ENCODE measurements at regions not wholly inside any gene's neighbourhood (a gene's known extent, or its start where the extent isn't known, plus 50 kb on each side); places are given as distances from the start of the nearest gene placed in this dataset.
A peak's percentile ranks its signal among the peaks of the same experiment; 100 is the strongest.
"Not testable (repeated sequence)": the region's sequence is repeated elsewhere in the genome, so short reads cannot be mapped to it uniquely, and the experiment has no call there.

DNA sequence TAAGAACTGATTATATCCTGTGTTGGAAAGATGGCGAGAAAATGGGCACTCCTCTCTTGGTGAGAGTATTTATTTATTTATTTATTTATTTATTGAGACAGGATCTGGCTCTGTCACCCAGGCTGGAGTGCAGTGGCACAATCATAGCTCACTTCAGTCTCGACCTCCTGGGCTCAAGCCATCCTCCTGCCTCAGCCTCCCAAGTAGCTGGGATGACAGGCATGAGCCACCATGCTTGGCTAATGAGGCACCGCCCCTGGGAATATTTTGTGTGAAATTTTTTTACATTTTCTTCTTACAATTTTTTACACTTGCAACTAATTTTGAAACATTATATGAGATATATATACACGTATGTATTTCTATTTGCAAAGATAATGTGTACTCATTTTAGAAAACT lies 150.5 kb upstream of the PRR20G start:
- DNase-seq: no peak

DNA sequence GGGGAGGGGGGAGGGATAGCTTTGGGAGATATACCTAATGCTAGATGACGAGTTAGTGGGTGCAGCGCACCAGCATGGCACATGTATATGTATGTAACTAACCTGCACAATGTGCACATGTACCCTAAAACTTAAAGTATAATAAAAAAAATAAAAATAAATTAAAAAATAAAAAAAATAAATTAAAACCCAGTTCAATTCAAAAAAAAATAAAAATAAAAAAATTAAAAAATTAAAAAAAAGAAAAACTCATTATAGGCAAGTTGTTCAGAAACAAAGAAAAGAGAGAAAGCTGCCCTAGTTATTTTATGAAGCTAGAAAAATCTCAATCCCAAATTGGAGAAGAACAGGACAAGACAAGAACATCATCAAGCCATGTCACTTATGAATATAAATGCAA lies 147.5 kb upstream of the PRR20G start:
- not testable (repeated sequence) for DNase-seq

DNA sequence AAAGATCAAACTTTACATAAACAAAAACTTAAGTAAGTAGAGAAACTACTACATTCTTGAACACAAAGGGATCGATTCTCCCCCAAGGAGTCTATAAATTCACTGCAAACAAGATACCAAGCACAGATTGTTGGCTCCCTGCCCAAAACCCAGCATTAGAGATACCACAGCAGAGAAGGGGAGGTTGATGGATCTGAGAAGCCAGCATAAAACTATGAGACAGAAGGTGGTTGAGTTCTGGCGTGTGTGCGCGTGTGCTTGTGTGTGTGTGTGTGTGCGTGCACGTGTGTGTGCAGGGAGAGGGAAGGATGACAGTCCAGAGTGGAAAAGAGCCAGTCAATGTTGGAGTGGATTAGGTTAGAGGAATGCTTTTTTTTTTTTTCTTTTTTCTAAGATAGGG lies 143.2 kb upstream of the PRR20G start:
- no peak for DNase-seq

DNA sequence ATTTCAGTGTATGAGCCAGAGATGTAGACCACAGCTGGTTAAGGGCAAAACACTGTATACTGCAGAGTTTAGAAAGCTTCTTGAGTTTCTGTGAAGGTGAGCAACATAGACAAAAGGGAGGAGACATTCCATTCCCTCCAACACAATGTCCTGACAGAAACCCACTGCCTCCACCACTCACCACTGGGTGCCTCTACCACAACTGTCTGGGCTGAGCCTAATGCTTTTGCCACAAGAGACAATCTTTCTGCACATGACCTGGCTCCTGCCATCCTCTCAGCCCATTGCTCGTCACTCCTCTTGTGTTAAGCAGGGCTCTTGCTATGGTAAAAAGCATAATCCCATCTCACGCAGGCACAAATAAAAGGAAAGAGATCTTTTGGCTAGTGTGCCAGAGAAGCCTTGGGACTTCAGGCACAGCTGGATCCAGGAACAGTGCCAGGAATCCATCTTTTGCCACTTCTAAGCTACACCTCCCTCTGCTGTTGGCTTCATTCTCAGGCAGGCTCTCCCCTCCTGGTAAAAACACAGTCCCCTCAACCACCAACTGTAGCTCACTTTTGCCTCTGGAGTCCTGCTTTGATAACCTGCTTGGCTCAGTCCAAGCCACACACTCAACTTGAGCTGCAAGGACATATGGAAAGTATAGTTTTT lies 140.6 kb upstream of the PRR20G start:
- DNase-seq: no peak

DNA sequence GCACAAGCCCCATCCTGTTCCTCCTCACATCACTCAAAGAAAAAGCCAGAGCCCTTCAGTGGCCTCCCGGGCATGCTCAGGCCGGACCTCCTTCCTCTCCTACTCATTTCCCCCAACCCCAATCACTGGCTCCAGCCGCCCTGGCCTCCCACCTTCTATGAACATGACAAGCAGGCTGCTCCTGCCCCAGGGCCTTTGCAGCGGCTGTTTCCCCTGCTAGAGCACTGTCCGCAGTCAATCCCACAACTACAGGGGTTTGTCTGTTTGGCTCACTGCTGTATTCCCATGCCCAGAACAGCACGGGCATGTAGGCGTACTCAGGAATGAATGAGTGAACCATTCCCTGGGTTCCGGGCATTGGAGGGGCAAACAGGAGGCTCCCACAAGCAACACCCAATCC lies 139.8 kb upstream of the PRR20G start:
- DNase-seq: no peak

DNA sequence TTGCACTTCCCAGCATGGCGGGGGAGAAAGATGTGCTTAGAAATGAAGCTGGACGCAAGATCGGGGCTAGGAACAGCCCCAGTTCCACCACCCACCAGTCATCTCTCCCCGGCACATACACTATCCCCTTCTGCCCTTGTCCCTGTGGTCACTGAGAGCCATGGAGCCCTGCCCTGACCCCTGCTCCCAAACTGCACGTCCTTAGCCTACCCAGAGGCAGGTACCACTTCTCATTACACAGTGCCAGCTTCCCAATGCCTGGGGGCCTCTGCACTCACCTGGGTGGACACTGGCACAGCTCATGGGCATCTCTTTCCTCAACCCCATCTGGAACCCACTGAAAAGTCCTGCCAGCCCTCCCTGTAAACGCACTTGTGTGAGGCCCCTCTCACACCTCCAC lies 139.3 kb upstream of the PRR20G start:
- DNase-seq: no peak

DNA sequence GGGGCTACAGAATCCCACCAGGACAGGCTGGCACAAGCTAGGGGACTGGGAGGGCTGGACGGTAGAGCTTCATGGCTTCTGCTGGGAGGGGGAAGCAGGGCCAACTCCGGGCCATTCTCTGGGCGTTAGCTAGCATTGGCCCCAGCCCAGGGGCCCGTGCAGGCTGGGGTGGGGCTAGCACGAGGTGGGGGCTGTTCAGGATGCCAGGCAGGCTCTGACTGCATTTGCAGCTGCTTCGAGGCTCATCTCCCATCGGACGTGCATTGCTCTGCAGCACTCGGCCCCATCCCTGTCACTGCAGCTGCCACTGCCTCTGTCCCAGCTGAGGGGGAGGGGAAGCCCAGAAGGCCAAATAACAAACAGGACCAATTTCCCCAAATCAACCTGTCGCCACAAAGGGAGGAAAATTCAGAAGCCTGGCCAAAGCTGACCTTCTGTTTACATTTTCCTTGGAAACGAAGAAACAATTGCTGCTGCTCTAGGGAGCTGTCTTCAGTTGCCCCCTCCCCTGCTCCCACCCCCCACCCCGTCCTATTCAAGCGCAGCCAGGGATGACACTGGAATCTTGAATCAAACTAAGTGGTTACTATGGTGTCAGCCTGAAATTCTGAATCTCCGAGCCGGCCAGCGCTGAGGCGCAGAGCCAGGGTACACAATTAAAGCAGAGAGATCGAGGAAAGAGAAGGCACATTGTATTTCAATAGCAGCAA lies 138.8 kb upstream of the PRR20G start:
- DNase-seq: no peak

DNA sequence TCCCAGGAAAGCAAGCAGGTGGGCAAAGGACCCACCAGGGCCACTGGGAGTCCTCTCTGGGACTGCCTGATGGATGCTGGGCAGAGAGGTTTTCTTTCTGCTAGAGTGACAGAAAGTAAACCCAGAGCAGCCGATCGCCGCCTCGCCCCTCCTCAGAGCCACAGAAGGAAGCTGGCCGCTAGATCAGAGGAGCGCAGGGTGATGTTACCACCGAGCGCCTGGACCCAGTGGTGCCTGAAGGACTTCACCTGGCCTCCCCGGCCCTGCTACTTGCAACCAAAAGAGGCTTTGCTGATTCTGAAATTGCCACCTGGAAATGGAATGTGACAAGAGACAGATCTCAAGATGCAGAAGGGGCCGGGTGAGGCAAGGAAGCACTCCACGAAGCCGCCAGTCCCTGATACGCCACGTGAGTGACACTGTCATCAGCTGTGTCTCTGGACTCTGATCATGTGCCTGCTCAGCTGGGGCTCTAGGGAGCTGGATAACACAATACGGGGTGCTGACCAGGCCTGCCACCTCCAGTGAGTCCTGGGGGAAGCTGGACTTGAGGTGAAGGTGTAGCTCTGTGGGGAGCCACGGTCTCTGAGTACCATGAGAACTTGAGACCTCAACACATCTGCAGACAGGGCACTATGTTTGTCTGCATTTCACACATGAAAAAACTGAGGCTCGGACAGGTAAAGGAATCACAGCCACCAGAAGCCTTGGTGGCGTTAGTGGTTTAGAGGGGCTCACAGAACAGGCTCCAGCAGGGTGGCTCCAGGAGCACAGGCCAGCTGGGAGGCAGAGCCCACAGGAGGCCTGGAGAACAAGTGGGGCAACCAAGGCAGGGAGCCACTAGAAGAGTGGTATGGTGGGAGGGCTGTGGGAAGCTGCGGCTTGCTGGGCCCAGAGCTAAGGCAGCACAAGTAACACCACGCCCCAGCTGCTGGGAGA lies 137.9 kb upstream of the PRR20G start:
- DNase-seq: no peak

DNA sequence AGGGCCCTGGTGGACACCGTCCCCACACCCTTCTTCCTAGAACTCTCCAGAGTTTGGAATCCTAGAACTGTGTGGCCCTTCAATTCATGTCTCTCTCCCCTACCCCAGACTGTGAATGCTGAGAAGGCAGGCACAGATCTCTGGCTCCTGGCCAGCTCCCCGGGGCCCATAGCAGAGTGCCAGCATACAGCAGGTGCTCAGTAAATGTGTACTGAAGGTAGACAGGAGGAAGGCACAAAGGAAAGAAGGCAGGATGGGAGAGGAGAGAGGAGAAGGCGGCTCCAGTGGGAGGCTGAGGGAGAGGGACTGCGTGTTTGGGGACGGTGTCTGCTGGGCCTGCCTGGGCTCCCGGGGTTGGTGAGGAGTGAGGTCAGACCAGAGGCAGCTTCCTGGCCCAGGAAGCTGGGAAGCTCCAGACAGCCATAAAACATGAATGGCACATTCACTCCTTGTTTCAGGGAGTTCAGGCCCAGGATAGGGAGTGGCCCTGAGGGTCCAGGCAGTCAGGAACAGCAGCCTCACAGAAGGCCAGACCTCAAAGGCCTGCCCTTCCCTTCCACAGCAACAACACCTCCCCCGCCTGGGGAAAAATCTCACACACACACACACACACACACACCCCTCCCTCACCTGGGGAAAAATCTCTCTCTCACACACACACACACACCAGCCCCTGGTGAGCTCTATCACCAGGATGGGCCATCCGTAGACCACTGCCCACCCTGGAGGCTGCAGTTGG lies 137.1 kb upstream of the PRR20G start:
- DNase-seq: no peak

DNA sequence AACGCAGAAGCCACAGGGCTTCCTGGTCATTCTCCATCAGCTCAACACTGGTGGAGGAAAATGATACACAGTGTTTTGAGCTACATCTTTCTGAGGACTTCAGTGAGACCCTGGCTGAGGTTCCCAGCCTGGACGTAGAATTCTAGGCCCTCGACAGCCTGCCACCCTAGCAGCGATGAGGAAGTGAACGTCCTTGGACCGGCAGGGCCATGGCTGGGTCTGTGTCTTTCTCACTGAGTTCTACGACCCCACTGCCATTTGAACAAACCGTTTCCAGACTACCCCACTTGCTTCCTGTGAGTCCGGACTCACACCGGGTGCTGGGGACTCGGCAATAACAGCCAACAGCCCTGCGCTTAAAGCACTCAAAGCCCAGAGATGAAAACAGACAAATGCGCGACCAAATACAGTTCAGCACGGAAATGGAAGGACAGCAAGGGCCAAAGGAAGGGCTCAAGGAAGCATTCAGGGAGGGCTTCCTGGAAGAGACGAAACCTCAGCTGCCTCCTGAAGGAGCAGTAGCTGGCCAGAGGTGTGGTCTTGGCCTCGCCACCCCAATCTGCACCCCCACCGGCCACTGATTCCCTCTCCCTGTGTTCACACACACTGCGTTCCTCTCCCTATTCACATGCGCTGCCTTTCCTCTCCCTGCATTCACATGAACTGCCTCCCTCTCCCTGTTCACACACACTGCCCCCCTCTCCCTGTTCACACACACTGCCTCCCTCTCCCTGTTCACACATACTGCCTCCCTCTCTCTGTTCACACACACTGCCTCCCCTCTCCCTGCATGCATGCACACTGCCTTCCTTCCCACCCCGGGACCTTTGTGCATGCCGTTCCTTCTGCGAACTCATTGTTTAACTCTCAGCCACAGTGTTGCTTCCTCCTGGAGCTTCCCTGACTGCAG lies 136.3 kb upstream of the PRR20G start:
- DNase-seq: no peak

DNA sequence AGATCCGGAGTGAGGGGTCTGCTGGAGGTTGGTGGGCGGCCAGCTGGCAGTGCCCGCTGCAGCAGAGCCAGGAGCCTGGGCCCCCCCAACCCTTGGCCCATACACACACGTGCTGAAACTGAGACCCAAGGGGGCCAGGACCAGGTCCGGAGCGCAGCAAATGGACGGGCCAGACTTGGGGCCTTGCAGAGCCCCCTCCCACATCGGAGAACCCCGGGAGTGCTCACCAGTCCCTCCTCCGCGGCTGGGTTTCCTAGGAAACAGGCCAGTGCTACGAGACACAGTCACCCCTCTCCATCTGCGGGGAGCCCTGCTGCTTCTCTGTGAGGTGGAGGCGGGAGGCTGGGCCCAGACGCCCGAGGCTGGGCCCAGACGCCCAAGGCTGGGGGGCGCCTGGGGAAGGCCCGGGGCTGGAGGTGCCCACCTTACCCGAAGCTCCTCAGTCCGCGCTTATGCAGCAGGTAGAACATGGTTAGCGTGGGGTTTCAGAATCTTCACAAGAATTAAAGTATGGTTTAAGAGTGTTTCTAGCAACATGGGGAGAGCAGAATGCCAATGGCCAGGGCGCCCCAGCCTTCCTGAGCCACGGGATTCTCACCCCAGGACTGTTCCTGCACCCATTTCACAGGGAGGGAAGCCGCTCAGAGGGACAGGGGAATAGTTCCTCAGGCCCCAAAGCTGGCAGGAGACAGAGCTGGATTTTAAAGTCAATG lies 135.0 kb upstream of the PRR20G start:
- DNase-seq: no peak

DNA sequence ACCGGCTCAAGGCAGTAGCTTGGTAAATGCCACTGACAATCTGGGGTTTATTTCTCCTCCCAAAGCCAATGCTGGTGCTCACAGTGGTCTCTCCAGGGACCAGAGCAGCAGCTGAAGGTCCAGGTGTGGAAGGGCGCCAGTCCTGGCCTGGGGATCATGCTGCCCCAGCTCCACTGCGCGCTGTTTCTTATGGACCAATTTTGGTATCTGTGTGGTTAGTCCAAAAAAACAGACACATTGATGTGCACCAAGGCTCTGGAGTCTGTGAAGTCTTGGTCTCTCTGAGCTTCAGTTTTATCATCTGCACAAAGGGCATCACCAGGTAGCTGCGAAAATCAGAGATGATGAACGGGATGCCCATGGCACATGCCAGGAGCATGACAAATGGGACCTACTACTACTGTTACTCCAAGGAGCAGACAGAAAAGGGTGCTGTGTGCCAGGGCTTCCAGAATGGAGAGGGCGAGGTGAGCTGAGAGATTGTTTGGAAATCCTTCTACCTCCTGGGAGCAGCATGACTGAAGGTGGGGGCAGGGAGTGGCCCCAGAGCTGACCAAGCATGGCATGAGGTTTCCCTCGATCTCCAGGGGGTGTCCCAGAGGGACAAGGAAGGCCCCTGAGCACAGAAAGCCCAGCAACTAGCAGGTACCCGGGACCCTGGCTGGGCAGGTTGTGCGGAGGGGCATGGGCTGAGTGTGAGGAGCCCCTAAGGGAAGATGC lies 134.3 kb upstream of the PRR20G start:
- DNase-seq: no peak

DNA sequence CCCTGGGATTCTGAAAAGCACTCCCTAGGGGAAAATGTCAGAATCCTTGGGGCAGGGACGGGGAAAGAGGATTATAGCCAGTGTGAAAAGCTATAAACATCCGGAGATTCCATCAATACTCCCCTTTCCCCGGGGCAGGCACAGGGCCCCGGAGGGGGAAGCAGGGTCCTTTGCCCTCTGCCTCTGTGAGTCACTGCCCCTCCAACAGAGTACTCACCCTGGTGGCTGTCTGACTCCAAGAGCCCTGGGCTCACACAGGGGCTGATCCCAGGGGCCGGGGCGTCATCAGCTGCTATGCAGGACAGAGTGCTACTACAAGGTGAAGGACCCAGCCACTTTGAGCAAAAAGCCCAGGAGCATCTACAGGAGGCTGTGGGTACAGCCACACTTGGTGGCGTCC lies 133.0 kb upstream of the PRR20G start:
- peak in 1 of 2 experiments; percentile 35 for DNase-seq

DNA sequence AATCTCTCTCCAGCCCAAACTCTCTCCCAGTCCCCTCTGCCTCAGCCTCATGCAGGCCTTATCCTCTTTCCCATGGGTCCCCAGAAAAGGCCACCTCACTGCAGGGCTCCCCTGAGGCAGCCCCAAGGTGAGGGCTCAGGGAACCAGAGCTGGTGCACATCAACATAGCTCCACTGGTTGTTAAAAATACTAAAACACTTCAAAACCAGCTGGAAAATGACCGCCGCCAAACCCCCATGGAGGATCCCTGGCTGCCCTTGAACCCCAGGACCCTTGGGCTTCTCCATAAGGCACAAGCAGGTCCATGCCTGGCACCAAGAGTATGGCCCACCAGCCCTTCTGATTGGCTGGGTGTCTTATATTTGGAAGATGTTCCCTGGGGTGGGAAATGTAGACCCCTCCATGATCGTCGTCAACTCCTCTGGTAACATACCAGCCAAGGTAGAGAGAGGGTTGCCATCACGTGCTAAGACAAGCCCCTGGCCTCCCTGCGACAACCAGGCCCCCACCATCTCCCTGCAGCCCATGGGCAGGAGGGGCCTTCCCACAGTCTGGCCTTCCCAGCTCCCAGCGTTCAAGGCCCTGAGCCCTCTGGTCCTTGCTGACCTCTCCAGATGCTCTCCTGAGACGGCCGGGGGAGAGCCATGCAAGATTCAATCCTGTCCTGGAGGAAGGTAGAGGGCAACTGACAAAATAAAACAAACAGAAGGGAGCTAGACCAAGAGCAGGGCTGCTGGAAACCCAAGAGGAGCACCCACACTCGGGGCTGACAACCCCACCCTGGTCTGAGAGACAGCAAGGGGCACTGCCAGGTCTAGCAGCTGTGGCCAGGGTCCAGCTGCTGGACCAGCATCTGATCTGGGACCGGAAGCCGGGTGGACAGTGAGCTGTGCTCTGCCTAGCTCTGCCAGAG lies 132.1 kb upstream of the PRR20G start:
- DNase-seq: no peak

DNA sequence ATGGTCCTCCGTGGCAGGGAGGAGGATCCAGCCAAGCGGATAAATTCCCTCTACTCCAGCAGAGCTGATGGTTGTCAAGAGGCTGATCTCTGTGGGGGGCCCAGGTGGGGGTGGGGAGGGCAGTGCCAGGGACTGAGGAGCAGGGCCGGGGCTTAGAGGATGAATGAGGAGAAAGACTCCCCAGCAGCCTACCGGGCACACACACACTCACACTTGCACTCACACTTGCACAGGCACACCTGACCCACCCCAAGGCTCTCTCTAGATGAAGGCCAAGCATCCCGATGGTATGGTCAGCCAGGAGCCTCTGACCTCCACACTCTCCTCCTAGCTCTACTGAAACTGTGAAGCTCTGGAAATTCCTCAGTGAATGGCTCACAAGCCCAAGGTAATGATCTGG lies 131.3 kb upstream of the PRR20G start:
- no peak for DNase-seq

DNA sequence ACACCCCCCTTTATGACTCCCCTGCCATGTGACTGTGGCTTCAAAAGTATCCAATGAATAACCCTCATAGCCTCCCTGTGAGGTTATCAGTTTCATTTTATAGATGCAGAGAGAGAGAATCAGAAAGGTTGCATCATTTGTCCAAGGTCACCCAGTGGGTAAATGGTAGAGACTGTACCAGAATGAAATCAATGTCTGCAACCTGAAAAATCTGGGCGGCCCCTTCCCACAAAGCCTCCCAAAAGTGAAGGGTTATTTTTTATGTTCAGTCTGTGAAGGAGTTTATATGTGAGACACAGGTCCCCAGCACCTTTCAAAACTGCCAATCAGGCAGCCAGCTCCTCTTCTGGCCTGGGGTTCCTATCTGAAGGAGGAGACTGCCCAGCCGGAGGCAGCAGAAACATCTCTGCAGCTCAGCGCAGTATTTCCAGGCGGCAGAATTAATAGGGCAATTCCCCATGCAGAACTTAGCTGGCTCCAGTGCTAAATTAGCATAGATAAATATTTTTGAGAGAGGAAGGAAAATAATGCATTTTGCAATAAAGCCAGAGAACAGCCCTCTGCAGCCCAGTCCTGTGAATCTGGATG lies 130.8 kb upstream of the PRR20G start:
- DNase-seq: no peak

DNA sequence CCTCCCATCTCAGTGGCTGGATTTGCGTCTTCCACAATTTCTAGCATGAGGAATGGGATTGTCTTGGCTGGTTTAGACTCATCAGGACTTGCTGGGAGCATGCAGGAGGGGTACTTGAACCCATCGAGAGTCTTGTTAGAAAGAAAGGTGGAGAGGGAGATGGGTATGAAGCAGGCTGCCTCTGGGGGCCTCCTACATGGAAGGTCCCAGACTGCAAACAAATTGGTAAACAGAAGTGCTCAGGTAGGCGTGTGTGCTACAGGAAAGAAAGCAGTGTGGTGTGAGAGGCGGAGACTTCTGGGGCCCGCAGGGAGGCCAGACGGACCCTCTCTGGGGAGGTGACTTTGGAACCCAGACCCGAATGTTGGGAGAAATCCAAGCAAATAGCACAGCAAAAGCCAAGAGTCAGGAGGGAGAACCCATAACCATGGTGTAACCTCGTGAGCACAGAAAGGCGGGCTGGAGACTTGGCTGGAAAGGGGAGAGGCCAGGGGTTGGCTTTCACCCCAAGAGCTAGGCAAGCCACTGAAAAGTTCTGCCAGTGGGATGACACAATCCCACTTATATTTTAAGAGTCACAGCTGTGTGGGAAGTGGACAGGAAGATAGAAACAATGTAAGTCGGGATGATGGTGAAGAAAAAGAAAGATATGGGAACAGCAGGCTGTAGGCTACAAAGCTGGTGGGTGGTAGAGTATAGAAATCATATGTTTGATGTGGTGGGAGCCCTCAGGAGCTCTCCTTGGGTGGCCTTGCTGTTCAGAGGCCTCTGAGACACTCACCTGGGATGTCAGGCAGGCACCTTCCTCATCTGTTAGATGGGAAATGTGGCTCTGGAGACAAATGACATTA lies 130.1 kb upstream of the PRR20G start:
- DNase-seq: no peak

DNA sequence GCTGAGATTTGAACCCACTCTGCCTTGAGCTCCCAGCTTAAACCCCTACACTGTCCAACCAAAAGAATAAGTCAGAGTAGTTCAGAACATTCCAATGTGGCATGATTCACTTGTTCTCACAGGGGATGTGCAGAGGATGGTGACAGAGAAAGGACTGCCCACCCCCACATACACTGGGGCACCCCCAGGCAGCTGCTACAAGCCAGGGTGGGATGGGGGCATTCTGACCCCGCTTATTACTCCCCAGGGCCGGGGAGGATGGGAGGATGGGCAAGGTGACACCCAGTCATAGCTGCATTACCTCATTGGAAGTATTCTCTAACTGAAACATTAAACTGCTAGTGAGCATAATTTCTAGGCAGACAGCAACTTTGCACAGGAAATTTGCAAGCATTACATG lies 126.0 kb upstream of the PRR20G start:
- DNase-seq: no peak
